GM11168 (cell line): ENCODE measurements at regions not wholly inside any gene's neighbourhood (a gene's known extent, or its start where the extent isn't known, plus 50 kb on each side); places are given as distances from the start of the nearest gene placed in this dataset.
"Not testable (repeated sequence)": the region's sequence is repeated elsewhere in the genome, so short reads cannot be mapped to it uniquely, and the experiment has no call there.

Source experiments
- in situ Hi-C: fragments of 300-500 bp; cut with MboI; formaldehyde crosslinking; loops from one replicate; pipeline ENCODE4 v1.12.0; 2022; ENCODE audit warnings: low sequenced_read_pairs; ENCODE audit not compliant: unreplicated experiment

DNA sequence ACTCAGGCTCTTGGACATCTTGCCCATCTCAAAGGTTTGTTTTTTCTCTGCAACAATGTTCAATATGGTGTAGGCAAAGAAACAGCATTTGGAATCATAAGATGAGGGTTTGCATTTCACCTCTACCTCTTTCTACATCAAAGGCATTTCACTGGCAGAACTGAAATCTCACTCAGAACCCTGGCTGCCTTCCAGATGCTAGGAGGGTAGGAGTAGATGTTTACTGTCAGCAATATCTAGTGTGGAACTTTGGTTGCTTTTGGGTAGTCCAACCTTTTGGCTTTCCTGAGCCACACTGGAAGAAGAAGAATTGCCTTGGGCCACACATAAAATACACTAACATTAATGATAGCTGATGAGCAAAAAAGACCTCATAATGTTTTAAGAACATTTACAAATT is 297.0 kb upstream of the KLF3 start:
- in situ Hi-C loops = no loop called here

DNA sequence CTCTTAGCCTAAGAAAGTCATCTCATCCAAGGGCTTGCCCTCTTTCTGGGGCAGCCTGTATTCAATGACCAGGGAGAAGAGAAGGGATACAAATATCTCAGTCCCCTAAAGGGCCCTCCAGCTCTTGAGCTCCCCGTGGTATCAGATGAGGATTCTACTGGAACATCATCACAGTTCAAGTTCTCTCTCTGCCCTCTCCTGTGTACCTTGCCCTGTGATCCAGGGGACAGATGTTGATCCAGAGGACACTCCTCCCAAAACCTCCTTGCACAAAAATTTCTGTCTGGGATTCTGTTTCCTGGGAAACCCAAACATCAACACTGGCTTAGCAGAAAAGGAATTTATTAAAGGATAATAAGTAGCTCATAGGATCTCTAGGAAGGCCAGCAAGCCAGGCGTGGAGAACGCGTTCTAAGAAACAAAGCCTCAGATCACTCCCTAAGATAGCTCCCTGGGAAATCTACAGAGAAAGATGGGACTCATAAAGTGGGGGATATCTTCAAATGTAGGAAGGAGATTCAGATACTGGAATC is 296.3 kb upstream of the KLF3 start:
- in situ Hi-C loops = no loop called here

DNA sequence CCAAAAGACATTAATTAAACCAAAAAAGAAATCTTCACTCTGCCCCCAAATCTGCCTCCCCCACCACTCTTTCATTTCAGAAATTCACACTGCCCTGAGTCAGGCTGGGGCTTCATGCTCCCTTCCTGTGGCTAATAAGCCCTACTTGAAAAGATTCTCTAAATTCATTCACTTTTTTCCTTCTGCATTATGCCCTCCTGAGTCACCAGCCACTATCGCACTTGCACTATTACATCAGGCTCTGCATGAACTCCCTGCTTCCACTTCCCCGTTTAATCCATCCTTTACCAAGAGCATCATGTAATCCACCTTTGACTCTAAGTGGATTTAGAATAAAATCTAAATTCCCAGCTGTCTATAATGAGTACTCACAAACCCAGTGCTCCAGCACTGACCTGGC is 295.4 kb upstream of the KLF3 start:
- in situ Hi-C loops = no loop called here

DNA sequence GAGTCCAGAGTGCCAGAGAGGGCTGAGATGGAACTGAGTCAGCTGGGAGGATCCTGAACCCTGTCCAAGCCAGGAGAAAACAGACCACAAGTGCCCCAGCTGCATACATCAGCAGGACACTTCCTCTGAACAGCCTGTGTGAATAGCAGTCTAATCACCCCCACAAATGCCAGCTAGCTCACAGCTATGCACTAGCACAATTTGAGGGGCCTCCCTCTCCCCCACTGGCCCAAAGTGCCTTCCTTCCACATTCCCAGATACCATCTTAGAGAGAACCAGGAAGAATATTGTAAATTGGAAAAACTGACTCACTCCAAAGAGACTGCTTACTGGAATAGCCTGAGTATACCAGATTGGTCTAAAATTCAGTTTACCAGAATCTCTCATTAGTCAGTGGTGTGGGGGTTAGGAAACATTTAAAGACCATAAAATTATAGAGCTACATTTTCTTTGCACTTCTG is 292.6 kb upstream of the KLF3 start:
- in situ Hi-C loops = no loop called here

DNA sequence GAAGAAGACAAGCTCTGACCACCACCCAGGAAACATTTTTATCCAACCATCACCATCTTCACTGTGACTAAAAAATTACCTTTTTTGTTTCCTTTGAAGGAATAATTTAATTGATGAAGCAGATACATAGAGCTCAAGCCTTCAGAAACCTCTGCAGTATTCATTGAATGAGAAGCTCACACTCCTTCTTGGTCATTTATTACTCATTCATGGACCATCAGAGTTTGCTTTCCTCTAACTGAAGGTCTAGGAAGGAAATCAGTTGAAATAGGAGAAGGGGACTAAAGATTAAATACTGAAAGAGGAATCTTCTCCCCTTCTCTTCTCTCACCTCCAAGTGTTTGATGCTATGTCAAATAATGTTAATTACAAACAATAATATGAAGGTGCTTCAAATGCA is 290.6 kb upstream of the KLF3 start:
- in situ Hi-C loops = no loop called here

DNA sequence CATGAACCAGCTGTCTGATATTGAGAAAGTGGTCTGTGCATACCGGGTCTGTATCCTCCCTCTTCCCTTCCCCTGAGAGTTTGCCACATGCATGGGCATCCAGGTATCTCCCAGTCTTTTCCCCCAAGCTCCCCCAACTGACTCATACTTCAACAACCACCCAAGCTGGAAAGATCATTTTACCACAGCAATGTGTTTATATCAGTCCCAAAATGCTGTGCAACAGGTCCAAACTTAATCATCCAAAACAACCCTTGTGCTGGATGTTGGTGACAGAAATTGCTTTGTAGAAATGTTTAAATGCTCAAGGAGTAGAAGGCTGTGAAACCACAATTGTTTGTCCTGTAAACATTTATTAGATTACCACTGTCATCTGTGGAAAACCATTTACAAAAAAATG is 286.8 kb upstream of the KLF3 start:
- in situ Hi-C loops = no loop called here

DNA sequence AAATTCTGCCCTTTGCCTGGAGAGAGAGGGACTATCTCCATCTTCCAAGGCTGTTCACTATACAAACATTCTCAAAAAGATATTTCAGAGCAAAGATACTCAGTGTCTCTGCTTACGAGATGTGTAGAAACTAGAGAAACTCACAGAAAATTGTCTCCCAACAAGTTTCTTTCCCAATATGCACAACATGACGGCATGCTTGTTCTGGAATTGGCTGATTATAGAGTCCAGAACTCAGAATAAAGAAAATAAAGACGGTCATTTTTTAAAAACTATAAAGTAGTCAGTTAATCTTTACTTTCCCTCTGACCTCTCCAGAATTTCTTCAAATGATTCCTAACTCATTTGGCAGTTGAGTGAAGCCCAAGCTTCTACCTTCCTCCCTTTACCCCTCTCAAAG is 285.5 kb upstream of the KLF3 start:
- in situ Hi-C loops = no loop called here

DNA sequence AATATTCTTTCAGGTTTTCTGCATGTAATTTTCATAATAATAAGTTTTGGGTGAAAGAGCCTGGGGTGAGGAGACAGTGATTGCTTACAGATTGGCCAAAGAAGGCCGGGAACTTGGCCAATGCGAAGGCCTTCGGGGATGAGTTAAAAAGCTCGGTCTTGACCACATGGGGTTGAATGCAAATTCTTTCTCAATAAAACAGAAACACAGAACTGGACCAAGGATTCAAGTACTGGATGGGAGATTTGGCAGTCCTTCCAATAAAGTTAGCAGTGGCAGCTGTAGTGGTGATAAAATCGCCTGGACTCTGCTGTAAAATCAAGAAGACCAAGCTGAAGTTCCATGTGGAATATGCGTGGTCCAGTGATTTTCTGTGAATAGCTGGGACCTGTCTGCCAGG is 282.2 kb upstream of the KLF3 start:
- in situ Hi-C loops = no loop called here

DNA sequence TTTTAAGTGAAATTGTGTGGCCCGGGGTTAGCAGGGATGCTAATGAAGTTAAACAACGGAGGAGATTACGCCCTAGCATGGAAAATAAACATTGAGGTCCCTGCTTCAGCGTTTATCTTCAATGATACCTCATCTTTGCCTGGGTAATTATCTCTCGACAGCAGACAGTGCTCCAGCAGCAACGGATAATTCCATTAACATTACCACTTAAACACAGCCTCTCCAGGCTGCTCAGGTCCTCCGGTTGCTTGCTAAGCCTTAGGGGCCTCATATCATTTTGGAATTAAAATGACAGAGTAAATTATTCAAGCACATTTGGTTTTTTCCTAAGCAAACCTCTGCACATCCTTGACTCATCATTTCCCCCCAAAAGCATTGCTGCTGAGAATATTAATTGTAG is 281.5 kb upstream of the KLF3 start:
- in situ Hi-C loops = no loop called here

DNA sequence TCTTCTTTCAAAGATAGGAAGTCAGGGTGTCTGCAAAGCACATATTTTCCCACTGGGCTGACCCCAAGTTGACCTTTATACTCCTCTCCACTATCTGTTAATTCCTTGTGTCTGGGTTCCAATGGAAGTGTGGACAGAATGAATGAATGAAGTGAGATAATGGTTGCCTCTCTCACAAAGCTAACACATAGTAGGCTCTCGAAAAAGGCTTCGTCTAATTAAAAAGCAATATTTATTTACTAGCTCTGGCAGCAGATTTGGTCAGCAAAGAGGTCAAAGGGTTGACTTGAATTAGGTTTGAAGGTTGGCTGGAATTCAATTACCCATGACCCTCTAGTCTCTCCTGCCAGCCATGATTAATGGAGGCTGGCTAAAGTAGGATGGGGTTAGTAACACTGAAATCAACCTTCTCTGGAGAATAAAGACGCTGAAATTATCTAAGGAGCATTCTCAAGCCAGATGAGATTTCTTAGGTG is 280.3 kb upstream of the KLF3 start:
- in situ Hi-C loops = no loop called here

DNA sequence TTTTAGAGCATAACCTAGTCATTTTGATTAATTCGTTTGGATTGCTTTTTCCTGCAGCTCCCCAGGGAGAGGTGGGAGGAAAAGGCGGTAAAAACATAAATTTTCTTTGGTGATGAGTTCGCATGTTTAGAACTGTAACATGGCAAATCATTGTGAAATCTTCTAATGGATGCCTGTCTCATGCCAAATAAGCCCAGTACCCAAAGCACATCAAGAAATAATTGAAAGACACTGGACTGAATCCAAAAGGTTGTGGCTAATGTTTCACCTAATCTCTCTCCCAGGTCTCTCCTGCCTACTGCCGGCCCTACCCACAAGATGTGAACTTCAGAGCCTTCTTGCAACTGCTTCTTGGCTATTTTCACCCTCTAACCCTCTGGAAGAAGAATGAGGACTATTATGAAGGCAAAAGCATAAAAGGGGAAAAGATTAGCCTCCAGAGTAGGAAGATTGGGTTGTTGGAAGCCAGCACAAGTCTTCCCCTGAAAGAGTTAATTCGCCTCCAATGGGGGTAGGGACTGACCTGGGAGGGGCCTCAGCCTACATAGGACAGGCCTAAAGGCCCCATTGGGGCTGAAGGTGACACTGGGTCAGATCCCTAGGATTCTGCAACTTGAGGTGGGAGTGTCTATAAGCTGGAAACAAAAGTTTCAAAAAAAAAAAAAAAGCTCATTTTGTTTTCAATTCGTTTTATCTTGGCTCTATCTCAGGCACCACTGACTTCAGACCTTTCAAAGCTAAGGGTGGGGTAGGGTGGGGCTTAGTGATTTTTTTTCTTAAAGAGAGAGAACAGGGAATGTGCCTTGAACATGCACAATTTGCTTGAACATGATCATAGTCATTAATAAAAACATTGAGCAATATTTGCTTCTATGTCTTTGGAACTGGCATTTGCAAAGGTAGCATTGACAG is 278.6 kb upstream of the KLF3 start:
- in situ Hi-C loops = no loop called here

DNA sequence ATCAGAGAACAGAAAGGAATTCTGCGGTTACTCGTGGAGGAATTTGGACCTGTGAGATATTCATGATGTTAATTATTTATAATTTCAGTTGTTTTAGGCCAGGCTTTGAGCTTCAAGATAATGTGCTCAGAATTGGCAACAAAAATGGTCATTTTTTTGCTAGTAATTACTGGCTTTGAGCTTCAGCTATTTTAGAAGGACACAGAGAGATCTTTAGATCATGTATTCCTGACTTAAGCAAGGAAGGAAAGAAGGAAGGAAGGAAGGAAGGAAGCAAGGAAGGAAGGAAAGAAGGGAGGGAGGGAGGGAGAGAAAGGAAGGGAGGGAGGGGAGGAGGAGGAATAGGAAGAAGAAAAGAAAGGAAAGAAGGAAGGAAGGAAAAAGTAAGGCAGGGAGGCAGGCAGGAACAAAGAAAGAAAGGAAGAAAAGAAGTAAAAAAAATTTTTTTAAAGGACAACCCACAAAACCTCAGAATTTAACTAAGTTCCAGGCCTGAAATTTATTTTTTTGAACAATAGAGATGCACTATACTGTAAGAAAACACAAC is 277.9 kb upstream of the KLF3 start:
- in situ Hi-C loops = no loop called here

DNA sequence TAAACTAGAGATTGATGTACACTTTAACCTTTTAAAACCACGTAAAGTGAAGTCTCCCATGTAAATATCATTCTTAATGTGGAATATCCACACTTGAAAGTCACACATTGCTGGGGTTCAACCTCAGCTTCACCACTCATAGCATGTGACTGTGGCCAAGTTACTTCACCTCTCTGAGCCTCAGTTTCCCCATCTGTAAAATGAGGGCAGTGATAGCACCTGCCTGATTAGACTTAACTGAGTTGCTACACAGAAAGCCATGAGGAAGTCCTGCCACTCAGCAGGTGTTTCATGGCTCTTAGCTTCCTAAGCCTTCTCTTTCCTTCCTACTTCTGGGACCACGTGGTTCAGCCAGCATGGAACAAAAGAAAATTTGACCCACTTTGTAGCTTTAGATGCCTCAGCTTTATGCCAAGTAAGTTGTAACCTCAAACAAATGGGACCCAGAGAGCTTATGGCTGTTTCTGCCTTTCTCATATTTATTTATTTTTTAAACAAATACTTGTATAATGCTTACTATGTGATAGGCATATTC is 277.3 kb upstream of the KLF3 start:
- in situ Hi-C loops = no loop called here

DNA sequence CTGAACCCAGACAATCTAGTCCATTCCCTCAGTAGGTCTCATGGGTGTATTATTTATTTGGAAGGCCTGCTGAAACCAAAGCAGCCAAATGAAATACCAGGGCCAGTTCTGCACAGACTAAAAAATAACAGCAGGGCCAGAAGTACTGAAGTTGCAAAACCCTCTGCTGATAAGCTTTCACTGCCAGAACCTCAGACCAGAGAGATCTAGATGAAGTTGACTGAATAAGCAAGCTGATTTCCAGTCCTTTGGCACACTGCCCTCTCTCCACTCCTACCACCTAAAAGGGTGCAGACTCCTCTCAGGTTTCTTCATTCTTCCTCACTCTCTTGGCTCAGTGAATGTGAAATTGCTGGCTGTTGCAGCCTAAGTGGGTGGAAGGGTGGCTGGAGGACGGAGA is 276.7 kb upstream of the KLF3 start:
- in situ Hi-C loops = no loop called here

DNA sequence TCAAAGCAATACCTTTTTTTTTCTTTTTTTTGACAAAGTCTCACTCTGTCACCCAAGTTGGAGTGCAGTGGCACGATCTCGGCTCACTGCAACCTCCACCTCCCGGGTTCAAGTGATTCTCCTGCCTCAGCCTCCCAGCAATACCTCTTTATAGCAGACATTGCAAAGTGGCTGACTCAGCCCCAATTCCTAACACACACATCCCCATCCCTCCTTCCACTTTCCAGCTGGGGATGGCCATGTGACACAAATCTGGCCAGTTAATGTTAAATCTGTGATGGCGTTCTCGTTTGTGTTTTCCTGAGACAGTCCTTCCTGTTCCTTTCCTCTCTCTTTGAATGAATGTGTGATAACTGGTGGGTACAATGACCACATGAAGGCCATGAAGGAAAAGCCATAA is 276.2 kb upstream of the KLF3 start:
- in situ Hi-C loops = no loop called here

DNA sequence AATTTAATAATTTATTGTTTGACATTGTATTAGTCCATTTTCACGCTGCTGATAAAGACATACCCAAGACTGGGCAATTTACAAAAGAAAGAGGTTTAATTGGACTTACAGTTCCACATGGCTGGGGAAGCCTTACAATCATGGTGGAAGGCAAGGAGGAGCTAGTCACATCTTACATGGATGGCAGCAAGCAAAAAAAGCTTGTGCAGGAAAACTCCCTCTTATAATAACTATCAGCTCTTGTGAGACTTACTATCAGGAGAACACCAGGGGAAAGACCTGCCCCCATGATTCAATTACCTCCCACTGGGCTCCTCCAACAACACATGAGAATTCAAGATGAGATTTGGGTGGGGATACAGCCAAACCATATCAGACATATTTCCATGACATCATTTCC is 275.1 kb upstream of the KLF3 start:
- in situ Hi-C loops = not testable (repeated sequence)

DNA sequence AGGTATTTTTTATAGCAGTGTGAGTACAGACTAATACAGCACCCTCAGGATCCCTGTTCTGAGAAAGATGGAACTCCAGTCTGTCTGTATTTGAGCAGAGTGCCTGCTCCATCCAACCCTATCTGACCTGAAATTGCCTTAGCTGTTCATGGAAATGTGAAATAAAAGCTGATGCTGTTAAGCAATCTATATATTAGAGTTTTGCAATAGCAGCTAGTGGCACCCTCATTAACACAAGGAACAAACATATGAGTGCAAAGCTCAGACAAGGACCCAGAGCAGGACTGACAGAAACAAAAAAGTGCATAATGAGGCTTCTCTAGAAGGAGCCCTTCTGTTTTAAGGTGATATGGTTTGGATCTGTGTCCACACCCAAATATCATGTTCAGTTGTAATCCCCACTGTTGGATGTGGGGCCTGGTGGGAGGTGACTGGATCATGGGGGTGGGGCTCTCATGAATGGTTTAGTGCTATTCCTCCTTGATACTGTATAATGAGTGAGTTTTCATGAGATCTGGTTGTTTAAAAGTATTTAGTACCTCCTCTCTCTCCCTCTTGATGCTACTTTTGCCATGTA is 272.9 kb upstream of the KLF3 start:
- in situ Hi-C loops = no loop called here

DNA sequence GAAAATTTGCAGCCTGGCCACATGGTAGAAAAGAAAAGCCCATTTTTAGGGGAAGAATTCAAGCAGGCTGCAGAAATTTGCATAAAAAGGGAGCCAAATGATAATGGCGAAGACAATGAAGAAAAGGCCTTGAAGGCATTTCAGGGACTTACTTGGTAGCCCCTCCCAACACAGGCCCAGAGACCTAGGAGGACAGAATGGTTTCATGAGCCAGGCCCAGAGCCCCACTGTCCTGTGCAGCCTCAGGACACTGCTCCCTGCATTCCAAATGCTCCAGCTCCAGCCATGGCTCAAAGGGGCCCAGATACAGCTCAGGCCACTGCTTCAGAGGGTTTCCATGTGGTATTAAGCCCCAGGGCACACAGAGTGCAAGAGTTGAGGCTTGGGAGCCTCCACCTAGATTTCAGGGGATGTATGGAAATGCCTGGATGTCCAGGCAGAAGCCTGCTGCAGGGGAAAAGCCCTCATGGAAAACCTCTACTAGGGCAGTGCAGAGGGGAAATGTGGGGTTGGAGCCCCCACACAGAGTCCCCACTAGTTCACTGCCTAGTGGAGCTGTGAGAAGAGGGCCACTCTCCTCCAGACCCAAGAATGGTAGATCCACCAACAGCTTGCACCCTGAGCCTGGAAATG is 271.7 kb upstream of the KLF3 start:
- in situ Hi-C loops = no loop called here

DNA sequence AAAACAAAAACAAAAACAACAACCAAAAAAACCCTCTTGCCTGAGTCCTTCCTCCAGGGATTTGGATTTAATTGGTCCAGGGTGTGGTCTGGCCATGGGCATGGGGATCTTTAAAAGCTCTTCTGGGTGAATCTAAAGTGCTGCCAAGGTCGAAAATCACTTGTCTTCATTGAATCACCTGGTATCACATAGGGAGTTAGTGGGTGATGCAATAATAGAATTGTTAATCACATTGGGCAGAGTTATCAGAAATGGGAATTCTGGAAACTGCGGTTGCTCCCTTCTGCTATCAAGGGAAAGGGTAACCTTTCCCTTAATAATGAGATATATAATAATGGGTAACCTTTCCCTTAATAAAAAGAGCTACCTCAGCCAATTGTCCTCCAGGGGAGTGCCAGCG is 267.9 kb upstream of the KLF3 start:
- in situ Hi-C loops = no loop called here

DNA sequence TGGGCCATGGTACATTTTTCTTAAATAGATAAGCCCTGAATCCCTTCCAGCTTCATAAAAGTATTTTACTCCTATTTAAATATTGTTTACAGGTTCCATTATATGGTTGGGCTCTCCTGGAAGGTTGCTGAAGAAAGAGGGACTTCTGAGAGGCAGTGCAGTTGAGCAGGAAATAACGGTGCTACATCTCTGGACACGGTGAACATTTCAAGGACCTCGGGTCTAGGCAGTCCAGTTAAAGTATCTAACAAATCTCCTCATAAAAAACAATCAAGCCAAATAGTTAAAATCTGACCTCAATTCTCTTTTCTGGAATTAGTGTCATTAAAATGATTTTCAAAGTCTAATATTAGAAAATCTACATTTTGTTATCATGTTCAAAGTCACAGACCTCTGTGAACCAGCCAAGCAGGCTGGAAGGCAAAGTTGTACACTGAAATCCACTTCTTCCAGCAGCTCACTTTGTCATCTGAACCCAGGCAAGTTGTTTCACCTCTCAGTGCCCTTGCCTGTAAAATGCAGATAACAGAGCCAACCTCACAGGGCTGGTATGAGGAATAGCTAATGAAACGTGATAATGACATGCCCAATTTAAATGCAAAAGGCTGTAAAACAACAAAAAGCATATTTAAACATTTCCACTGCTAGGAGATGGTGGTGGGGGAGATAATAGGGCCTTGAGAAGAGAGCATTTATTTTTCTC is 267.0 kb upstream of the KLF3 start:
- in situ Hi-C loops = no loop called here
